OCI-LY3 (cell line): ENCODE measurements at regions not wholly inside any gene's neighbourhood (a gene's known extent, or its start where the extent isn't known, plus 50 kb on each side); places are given as distances from the start of the nearest gene placed in this dataset.

ENCODE experiments used
- EZH2phosphoT487 ChIP-seq: fragments of 200-600 bp; shearing (Covaris generic); IDR thresholded peaks from 2 replicates; pipeline ENCODE4 v1.6.1; 2018; ENCODE audit warnings: antibody characterized with exemption, mixed run types, low read depth
- TF ChIP-seq, protein P1 (sequence below): fragments of 200-600, 300-600 bp; sonication (generic); IDR thresholded peaks from 2 replicates; pipeline ENCODE4 v1.5.1; 2014; ENCODE audit warnings: antibody characterized with exemption, low read length, low read depth

DNA sequence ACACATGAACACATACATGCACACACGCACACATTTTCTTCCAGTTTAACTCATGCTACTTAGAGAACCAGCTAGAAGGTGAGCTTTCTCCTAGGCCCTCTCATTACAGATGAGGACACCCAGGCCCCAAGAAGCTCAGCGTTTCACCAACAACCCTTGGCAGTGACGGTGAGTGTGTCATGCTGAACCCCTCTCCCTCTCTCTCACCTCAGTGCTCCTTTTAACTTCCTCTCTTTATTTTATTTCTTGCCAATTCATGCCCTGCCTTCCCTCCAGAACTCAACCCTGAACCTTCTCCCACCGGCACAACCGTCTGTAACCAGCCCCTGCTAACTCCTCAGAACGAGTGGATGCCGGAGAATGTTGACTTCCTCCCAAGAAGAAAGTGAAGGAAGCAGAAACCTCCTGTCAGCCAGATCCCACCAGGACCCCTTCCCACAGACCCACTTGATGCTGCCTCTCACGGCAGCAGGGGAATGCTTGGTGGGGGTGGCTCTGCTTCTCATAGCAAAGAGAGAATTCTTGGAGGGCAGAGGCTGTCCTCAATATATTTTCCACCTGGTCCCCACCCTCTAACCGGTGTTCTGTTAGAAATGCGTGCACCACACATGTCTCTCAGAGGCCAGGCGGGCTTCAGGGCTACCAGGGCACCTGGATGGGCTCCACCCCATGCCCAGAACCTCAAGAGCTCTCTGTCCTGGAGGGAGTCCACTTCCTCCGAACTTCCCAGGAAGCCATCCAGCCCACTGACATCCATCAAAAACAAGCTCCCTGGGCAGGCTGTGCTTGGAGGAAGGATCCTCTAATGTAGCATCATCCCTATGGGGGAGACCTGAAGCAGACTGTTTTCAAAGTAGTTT lies 134.0 kb downstream of the TOMM20 start:
- TF ChIP-seq, protein P1, sequence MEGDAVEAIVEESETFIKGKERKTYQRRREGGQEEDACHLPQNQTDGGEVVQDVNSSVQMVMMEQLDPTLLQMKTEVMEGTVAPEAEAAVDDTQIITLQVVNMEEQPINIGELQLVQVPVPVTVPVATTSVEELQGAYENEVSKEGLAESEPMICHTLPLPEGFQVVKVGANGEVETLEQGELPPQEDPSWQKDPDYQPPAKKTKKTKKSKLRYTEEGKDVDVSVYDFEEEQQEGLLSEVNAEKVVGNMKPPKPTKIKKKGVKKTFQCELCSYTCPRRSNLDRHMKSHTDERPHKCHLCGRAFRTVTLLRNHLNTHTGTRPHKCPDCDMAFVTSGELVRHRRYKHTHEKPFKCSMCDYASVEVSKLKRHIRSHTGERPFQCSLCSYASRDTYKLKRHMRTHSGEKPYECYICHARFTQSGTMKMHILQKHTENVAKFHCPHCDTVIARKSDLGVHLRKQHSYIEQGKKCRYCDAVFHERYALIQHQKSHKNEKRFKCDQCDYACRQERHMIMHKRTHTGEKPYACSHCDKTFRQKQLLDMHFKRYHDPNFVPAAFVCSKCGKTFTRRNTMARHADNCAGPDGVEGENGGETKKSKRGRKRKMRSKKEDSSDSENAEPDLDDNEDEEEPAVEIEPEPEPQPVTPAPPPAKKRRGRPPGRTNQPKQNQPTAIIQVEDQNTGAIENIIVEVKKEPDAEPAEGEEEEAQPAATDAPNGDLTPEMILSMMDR = no peak
- TF ChIP-seq EZH2phosphoT487 = no peak
